HepG2 (cell line): ENCODE measurements at regions not wholly inside any gene's neighbourhood (a gene's known extent, or its start where the extent isn't known, plus 50 kb on each side); places are given as distances from the start of the nearest gene placed in this dataset.
"Not testable (repeated sequence)": the region's sequence is repeated elsewhere in the genome, so short reads cannot be mapped to it uniquely, and the experiment has no call there.

Experiments used
- ATAC-seq: fragments of 200-7000 bp; cut with Tn5 transposase; 3 replicates; pipeline ENCODE4 v1.9.1; 2020; ENCODE audit warnings: mild to moderate bottlenecking, moderate library complexity
- BruUV-seq: library from RNA; stranded (reverse); fragments of 400-500 nt; replicated peaks from 2 replicates; lab custom pipeline; 2021; lab: Mats Ljungman, UMichigan
- CTCF ChIA-PET: fragments of 300-600 bp; formaldehyde crosslinking; extraction: SDS; loops from one replicate; lab custom pipeline; 2021; ENCODE audit warnings: low total read pairs, inconsistent platforms, low intra/inter-chr PET ratio; lab: Yijun Ruan, JAX
- POLR2A ChIA-PET: fragments of 350-600 bp; sonication (Branson Sonifier 250); formaldehyde crosslinking; loops from one replicate; lab custom pipeline; 2020; ENCODE audit warnings: antibody characterized with exemption, inconsistent platforms; lab: Yijun Ruan, JAX
- DNase-seq: peaks from one replicate; pipeline ENCODE4 v3.0.0-alpha.2; 2015; ENCODE audit warnings: low spot score
- FAIRE-seq: peaks from 3 replicates; lab custom pipeline; 2011; peaks lifted over from hg19 to GRCh38; lab: Jason Lieb, UNC
- H2AFZ ChIP-seq: one replicate; pipeline ENCODE4 v1.6.1; 2011; ENCODE audit warnings: low read length, inconsistent platforms
- H3K27ac ChIP-seq: fragments of 300-600 bp; 3 replicates; pipeline ENCODE4 v1.8.0; 2011; ENCODE audit warnings: mixed run types, mild to moderate bottlenecking, mixed read lengths, low read length, inconsistent platforms; ENCODE audit not compliant: insufficient read depth; ENCODE audit errors: extremely low read length
- H3K27me3 ChIP-seq, 2 experiments: fragments of 200-600 bp in 1 of 2; 2 replicates in 1 of 2; 3 replicates in 1 of 2; pipeline versions ENCODE4 v1.6.0 to v1.8.0; 2011; ENCODE audit warnings: low read length in 2 of 2, mild to moderate bottlenecking in 2 of 2, moderate library complexity in 2 of 2, inconsistent platforms in 1 of 2; ENCODE audit not compliant: insufficient read depth in 2 of 2, control insufficient read depth in 1 of 2
- H3K36me3 ChIP-seq, 2 experiments: fragments of 200-600 bp in 1 of 2; replicated peaks in 1 of 2; 2 replicates in 1 of 2; 3 replicates in 1 of 2; pipeline versions ENCODE4 v1.5.1 to v1.8.0; 2011; ENCODE audit warnings: low read length in 2 of 2, inconsistent platforms in 1 of 2; ENCODE audit not compliant: insufficient read depth in 2 of 2, control insufficient read depth in 1 of 2
- H3K4me1 ChIP-seq: 2 replicates; pipeline ENCODE4 v1.5.1; 2012; ENCODE audit warnings: low read length, inconsistent platforms; ENCODE audit not compliant: insufficient read depth
- H3K4me2 ChIP-seq: 2 replicates; pipeline ENCODE4 v1.6.0; 2011; ENCODE audit warnings: low read depth, low read length, inconsistent platforms
- H3K4me3 ChIP-seq, 3 experiments: fragments of 200-600 bp in 1 of 3; sonication (generic), shearing (Covaris generic) in 1 of 3; replicated peaks in 1 of 3; 2 replicates each; pipeline ENCODE4 v1.5.1; 2011 to 2016; ENCODE audit warnings: low read length in 3 of 3, inconsistent platforms in 2 of 3, low read depth in 2 of 3, mild to moderate bottlenecking in 2 of 3, control low read depth in 1 of 3, mixed read lengths in 1 of 3; ENCODE audit not compliant: insufficient read depth in 1 of 3
- H3K79me2 ChIP-seq: one replicate; pipeline ENCODE4 v1.6.1; 2011; ENCODE audit warnings: low read length, inconsistent platforms; ENCODE audit not compliant: insufficient read depth
- H3K9ac ChIP-seq: 2 replicates; pipeline ENCODE4 v1.6.0; 2011; ENCODE audit warnings: mild to moderate bottlenecking, low read depth, low read length, inconsistent platforms; ENCODE audit not compliant: insufficient read depth
- H3K9me3 ChIP-seq: 2 replicates; pipeline ENCODE4 v1.5.1; 2012; ENCODE audit warnings: mild to moderate bottlenecking, low read length
- H4K20me1 ChIP-seq: 2 replicates; pipeline ENCODE4 v1.6.0; 2011; ENCODE audit warnings: inconsistent platforms, mild to moderate bottlenecking, low read length, moderate library complexity; ENCODE audit not compliant: insufficient read depth
- WGBS: methylation state at CpG from one replicate; pipeline ENCODE4 v1.1.6; 2017; ENCODE audit warnings: low lambda C conversion rate; 5-methylcytosine and 5-hydroxymethylcytosine counted together
- in situ Hi-C: cut with HindIII; loops from 2 replicates; pipeline ENCODE4 v1.10.0; 2017; ENCODE audit warnings: low pct_unique_long_range_greater_than_20kb; ENCODE audit not compliant: extremely low pct_ligation_motif_present
- intact Hi-C: fragments of 100-400 bp; cut with micrococcal nuclease; formaldehyde crosslinking; loops from one replicate; pipeline ENCODE4 v1.10.0; 2022; ENCODE audit not compliant: unreplicated experiment
- small RNA-seq, 3 experiments: library from RNA; depleted of rRNA; stranded (forward); fragments of <200 nt; gene quantifications; one replicate each; pipeline ENCODE3, GENCODE V24; 2012; ENCODE audit warnings: low read depth in 2 of 3, low replicate concordance in 1 of 3; ENCODE audit not compliant: insufficient read length in 3 of 3, insufficient read depth in 2 of 3

GRCh38 chr12:8399496-8400034, 56.2 kb upstream of the CLEC6A start:
- H4K20me1 ChIP-seq, H3K9ac ChIP-seq, H3K4me1 ChIP-seq, H3K27me3 ChIP-seq, in situ Hi-C loops, H3K4me3 ChIP-seq, DNase-seq, H3K79me2 ChIP-seq, H3K4me2 ChIP-seq, POLR2A ChIA-PET, H3K36me3 ChIP-seq, H3K27ac ChIP-seq, H3K9me3 ChIP-seq, FAIRE-seq, ATAC-seq, BruUV-seq, H2AFZ ChIP-seq, CTCF ChIA-PET, intact Hi-C loops: not testable (repeated sequence)
- 17% methylated on average over 7 of the region's 13 CpGs for WGBS

GRCh38 chr12:8403834-8404233, 51.9 kb upstream of the CLEC6A start:
- in situ Hi-C loops, POLR2A ChIA-PET: not testable (repeated sequence)

GRCh38 chr12:8404341-8404740, 51.4 kb upstream of the CLEC6A start:
- in situ Hi-C loops, H3K36me3 ChIP-seq, H3K79me2 ChIP-seq: not testable (repeated sequence)

More at GRCh38 chr12:8403834-8404233, 51.9 kb upstream of the CLEC6A start:
- H3K27ac ChIP-seq, FAIRE-seq, CTCF ChIA-PET, DNase-seq, ATAC-seq, H3K4me2 ChIP-seq, H3K9ac ChIP-seq, H3K27me3 ChIP-seq, H4K20me1 ChIP-seq, H3K36me3 ChIP-seq, H2AFZ ChIP-seq, H3K4me1 ChIP-seq, H3K4me3 ChIP-seq, intact Hi-C loops, H3K79me2 ChIP-seq, BruUV-seq, H3K9me3 ChIP-seq: not testable (repeated sequence)
- WGBS = 40% methylated on average over 6 of the region's 6 CpGs

More at GRCh38 chr12:8404341-8404740, 51.4 kb upstream of the CLEC6A start:
- H3K9ac ChIP-seq, intact Hi-C loops, POLR2A ChIA-PET, H3K4me1 ChIP-seq, H3K4me2 ChIP-seq, H3K27me3 ChIP-seq, BruUV-seq, H2AFZ ChIP-seq, FAIRE-seq, H3K27ac ChIP-seq, H3K4me3 ChIP-seq, H3K9me3 ChIP-seq, H4K20me1 ChIP-seq, ATAC-seq, CTCF ChIA-PET, DNase-seq: not testable (repeated sequence)
- WGBS = no CpG with 5 or more reads among the region's 26 CpGs

Small RNAs in the stretch of these regions (small RNA-seq; reads per million reads assigned to genes)
- 0 reads per million in 3 experiments for gene AC092745.3
